SH-SY5Y (cell line): ENCODE measurements at regions not wholly inside any gene's neighbourhood (a gene's known extent, or its start where the extent isn't known, plus 50 kb on each side); places are given as distances from the start of the nearest gene placed in this dataset.

Experiments
- GATA2 ChIP-seq: IDR thresholded peaks from 2 replicates; pipeline ENCODE4 v1.6.1; 2011; ENCODE audit warnings: mild to moderate bottlenecking, low read depth, low read length
- GATA3 ChIP-seq: IDR thresholded peaks from 2 replicates; pipeline ENCODE4 v1.6.1; 2011; ENCODE audit warnings: low read depth, mild to moderate bottlenecking, low read length, moderate library complexity

- TF ChIP-seq GATA2 = no peak
- no peak for TF ChIP-seq GATA3
Observed at GRCh38 chr1:59066236-59066635, 230.7 kb upstream of the FGGY start.
